ENCODE measurements at regions not wholly inside any gene's neighbourhood (a gene's known extent, or its start where the extent isn't known, plus 50 kb on each side); places are given as distances from the start of the nearest gene placed in this dataset.

GRCh38 chr18:61731693-61732376 lies 161.0 kb downstream of the RNF152 start:
- TF ChIP-seq CTCF (IDR thresholded peaks at IDR 0.05; ENCODE audit: low read depth, low read length) = no peak
- DNase-seq (ENCODE audit: low read depth in 2 of 2) = peak; percentile 27 to 74
- H3K4me3 ChIP-seq (replicated peaks in 1 of 2; ENCODE audit: low read depth in 2 of 2, low read length in 2 of 2) = no peak overlapping the region

GRCh38 chr18:61731178-61731577 lies 161.6 kb downstream of the RNF152 start:
- no peak for TF ChIP-seq CTCF (IDR thresholded peaks at IDR 0.05; ENCODE audit: low read depth, low read length)
- no peak overlapping the region for H3K4me3 ChIP-seq (replicated peaks in 1 of 2; ENCODE audit: low read depth in 2 of 2, low read length in 2 of 2)
- DNase-seq (ENCODE audit: low read depth in 2 of 2) = peak in 1 of 2 donors; percentile 55

- no peak for DNase-seq (ENCODE audit: low read depth in 2 of 2)
- TF ChIP-seq CTCF (IDR thresholded peaks at IDR 0.05; ENCODE audit: low read depth, low read length) = no peak
- H3K4me3 ChIP-seq (replicated peaks in 1 of 2; ENCODE audit: low read depth in 2 of 2, low read length in 2 of 2) = no peak overlapping the region
Measured at GRCh38 chr18:61729322-61729721, 163.5 kb downstream of the RNF152 start.

- TF ChIP-seq CTCF (IDR thresholded peaks at IDR 0.05; ENCODE audit: low read depth, low read length) = no peak
- H3K4me3 ChIP-seq (replicated peaks in 1 of 2; ENCODE audit: low read depth in 2 of 2, low read length in 2 of 2) = no peak overlapping the region
- peak in 1 of 2 donors; percentile 66 for DNase-seq (ENCODE audit: low read depth in 2 of 2)
Measured at GRCh38 chr18:61727241-61728193, 165.3 kb downstream of the RNF152 start.

GRCh38 chr18:61724532-61724931 lies 168.3 kb downstream of the RNF152 start:
- no peak for TF ChIP-seq CTCF (IDR thresholded peaks at IDR 0.05; ENCODE audit: low read depth, low read length)
- no peak for DNase-seq (ENCODE audit: low read depth in 2 of 2)
- no peak overlapping the region for H3K4me3 ChIP-seq (replicated peaks in 1 of 2; ENCODE audit: low read depth in 2 of 2, low read length in 2 of 2)

GRCh38 chr18:61722247-61722646 lies 170.6 kb downstream of the RNF152 start:
- TF ChIP-seq CTCF (IDR thresholded peaks at IDR 0.05; ENCODE audit: low read depth, low read length) = no peak

More at GRCh38 chr18:61722247-61722646, 170.6 kb downstream of the RNF152 start:
- no peak for DNase-seq (ENCODE audit: low read depth in 2 of 2)
- H3K4me3 ChIP-seq (replicated peaks in 1 of 2; ENCODE audit: low read depth in 2 of 2, low read length in 2 of 2) = no peak overlapping the region

Data from cardiac fibroblast (primary cell).